ENCODE measurements at regions not wholly inside any gene's neighbourhood (a gene's known extent, or its start where the extent isn't known, plus 50 kb on each side); places are given as distances from the start of the nearest gene placed in this dataset.

DNA sequence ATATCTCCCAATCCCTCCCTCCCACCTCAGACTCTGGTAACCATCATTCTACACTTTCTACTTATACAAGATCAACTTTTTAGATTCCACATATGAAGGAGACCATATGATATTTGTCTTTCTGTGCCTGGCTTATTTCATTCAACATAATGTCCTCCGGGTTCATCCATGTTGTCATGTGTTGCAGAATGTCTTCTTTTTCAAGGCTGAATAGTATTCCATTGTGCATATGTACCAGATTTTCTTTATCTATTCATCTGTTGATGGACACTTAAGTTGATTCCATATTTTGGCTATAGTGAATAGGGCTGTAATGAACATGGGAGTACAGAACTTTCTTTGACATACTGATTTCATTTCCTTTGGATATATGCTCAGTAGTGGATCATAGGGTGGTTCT lies 78.9 kb upstream of the MAP1B start (continued):
- TF ChIP-seq, protein P1, sequence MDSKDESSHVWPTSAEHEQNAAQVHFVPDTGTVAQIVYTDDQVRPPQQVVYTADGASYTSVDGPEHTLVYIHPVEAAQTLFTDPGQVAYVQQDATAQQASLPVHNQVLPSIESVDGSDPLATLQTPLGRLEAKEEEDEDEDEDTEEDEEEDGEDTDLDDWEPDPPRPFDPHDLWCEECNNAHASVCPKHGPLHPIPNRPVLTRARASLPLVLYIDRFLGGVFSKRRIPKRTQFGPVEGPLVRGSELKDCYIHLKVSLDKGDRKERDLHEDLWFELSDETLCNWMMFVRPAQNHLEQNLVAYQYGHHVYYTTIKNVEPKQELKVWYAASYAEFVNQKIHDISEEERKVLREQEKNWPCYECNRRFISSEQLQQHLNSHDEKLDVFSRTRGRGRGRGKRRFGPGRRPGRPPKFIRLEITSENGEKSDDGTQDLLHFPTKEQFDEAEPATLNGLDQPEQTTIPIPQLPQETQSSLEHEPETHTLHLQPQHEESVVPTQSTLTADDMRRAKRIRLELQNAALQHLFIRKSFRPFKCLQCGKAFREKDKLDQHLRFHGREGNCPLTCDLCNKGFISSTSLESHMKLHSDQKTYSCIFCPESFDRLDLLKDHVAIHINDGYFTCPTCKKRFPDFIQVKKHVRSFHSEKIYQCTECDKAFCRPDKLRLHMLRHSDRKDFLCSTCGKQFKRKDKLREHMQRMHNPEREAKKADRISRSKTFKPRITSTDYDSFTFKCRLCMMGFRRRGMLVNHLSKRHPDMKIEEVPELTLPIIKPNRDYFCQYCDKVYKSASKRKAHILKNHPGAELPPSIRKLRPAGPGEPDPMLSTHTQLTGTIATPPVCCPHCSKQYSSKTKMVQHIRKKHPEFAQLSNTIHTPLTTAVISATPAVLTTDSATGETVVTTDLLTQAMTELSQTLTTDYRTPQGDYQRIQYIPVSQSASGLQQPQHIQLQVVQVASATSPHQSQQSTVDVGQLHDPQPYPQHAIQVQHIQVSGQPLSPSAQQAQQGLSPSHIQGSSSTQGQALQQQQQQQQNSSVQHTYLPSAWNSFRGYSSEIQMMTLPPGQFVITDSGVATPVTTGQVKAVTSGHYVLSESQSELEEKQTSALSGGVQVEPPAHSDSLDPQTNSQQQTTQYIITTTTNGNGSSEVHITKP (CRISPR knock-in tag; IDR thresholded peaks at IDR 0.05; ENCODE audit: low read depth) = no peak
- no peak for TF ChIP-seq NR2F2 (IDR thresholded peaks at IDR 0.05; ENCODE audit: borderline replicate concordance, low read depth)

DNA sequence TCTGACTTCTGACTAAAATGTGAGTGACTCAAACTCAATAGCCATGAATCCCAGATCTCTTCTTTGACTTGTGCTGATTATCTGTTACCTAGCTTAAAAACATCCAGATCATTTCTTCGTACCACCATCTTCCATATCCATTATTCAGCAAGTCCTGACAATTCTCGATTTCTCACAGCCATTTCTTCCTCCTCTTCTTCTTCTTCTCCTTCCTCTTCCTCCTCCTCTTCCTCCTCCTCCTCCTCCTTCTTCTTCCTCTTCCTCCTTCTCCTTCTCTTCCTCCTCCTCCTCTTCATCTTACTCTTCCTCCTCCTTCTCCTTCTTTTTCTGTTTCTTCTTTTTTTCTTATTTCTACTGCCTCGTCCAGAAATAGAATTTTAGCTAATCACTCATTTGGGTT lies 77.0 kb upstream of the MAP1B start:
- no TSS peak for BruUV-seq (replicated peaks)
- Histone ChIP-seq H3K4me2 (ENCODE audit: low read depth, low read length) (no peak overlapping the region), H3K36me3 (replicated peaks in 1 of 2; ENCODE audit: control insufficient read depth in 1 of 2, insufficient read depth in 2 of 2, low read length in 2 of 2) (no peaks in the 10 kb centered on the region), H3K9me3 (ENCODE audit: low read length) (no peaks in the 10 kb centered on the region), H3K9ac (ENCODE audit: insufficient read depth, low read depth, low read length) (no peak overlapping the region), H3K27me3 (ENCODE audit: control insufficient read depth in 1 of 2, insufficient read depth in 2 of 2, low read length in 2 of 2) (no peaks in the 10 kb centered on the region; a peak in 1 of 5 replicates), H2AFZ (ENCODE audit: low read length) (no peak overlapping the region), H3K4me1 (ENCODE audit: insufficient read depth, low read length) (no peaks in the 10 kb centered on the region), H3K27ac (ENCODE audit: extremely low read length, insufficient read depth, low read length) (no peak overlapping the region), H4K20me1 (ENCODE audit: insufficient read depth, low read length) (no peaks in the 10 kb centered on the region), H3K79me2 (ENCODE audit: insufficient read depth, low read length) (no peaks in the 10 kb centered on the region), H3K4me3 (replicated peaks in 1 of 3; ENCODE audit: insufficient read depth in 1 of 3, low read depth in 2 of 3, low read length in 3 of 3) (no peak overlapping the region)
- in situ Hi-C loops (cut with HindIII; ENCODE audit: extremely low pct_ligation_motif_present, low pct_unique_long_range_greater_than_20kb) = no loop called here
- WGBS (ENCODE audit: low lambda C conversion rate) = 3% methylated on average over 3 of the region's 3 CpGs
- intact Hi-C loops (cut with micrococcal nuclease; ENCODE audit: unreplicated experiment) = no loop called here
- ATAC-seq (no peak), DNase-seq (ENCODE audit: low spot score) (no peak), FAIRE-seq (no peak)
- ChIA-PET CTCF (ENCODE audit: low intra/inter-chr PET ratio, low total read pairs) (no interaction called here), POLR2A (no interaction called here)
- TF ChIP-seq ATF7-NPFF (CRISPR knock-in tag; IDR thresholded peaks at IDR 0.05; ENCODE audit: low read depth) = no peak
- TF ChIP-seq, protein P2, sequence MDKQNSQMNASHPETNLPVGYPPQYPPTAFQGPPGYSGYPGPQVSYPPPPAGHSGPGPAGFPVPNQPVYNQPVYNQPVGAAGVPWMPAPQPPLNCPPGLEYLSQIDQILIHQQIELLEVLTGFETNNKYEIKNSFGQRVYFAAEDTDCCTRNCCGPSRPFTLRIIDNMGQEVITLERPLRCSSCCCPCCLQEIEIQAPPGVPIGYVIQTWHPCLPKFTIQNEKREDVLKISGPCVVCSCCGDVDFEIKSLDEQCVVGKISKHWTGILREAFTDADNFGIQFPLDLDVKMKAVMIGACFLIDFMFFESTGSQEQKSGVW (CRISPR knock-in tag; IDR thresholded peaks at IDR 0.05; ENCODE audit: borderline replicate concordance) = no peak
- no peak for TF ChIP-seq ZNF484 (CRISPR knock-in tag; IDR thresholded peaks at IDR 0.05; ENCODE audit: borderline replicate concordance, low read depth)
- TF ChIP-seq GABPA (IDR thresholded peaks at IDR 0.05; ENCODE audit: low read depth, low read length) = no peak
- TF ChIP-seq GABPA (CRISPR knock-in tag; IDR thresholded peaks at IDR 0.05; ENCODE audit: low read depth) = no peak
- TF ChIP-seq CEBPB (IDR thresholded peaks at IDR 0.05; ENCODE audit: borderline replicate concordance, low read depth, low read length) = no peak
- TF ChIP-seq U2AF1 (optimal IDR thresholded peaks at IDR 0.05; ENCODE audit: low read depth, low read length) = no peak
